IMR-90 (cell line): ENCODE measurements at regions not wholly inside any gene's neighbourhood (a gene's known extent, or its start where the extent isn't known, plus 50 kb on each side); places are given as distances from the start of the nearest gene placed in this dataset.
A peak's percentile ranks its signal among the peaks of the same experiment; 100 is the strongest.

Experiments used
- ATAC-seq: fragments of 200-7000 bp; cut with Tn5 transposase; 2 replicates; pipeline ENCODE4 v1.9.1; 2020; ENCODE audit warnings: low read depth, mild to moderate bottlenecking, moderate library complexity
- BruUV-seq: library from RNA; stranded (reverse); fragments of 400-500 nt; replicated peaks from 2 replicates; lab custom pipeline; 2021; lab: Mats Ljungman, UMichigan
- CTCF ChIA-PET: fragments of 300-600 bp; formaldehyde crosslinking; extraction: SDS; loops from one replicate; lab custom pipeline; 2021; ENCODE audit warnings: antibody characterized with exemption; lab: Yijun Ruan, JAX
- POLR2A ChIA-PET: fragments of 300-600 bp; sonication (Branson Sonifier 250); formaldehyde crosslinking; loops from one replicate; lab custom pipeline; 2022; ENCODE audit warnings: antibody characterized with exemption; ENCODE audit not compliant: unreplicated experiment; lab: Charles Lee
- DNase-seq: peaks from one replicate; pipeline ENCODE4 v3.0.0; 2013
- H2AFZ ChIP-seq: replicated peaks from 2 replicates; pipeline ENCODE3; 2013; ENCODE audit warnings: low read length, mild to moderate bottlenecking; ENCODE audit not compliant: poor library complexity
- H2AK5ac ChIP-seq: 2 replicates; pipeline ENCODE4 v1.6.1; 2013; ENCODE audit warnings: low read depth, low read length, inconsistent platforms
- H2AK9ac ChIP-seq: replicated peaks from 2 replicates; pipeline ENCODE3; 2013; ENCODE audit warnings: mild to moderate bottlenecking, low read depth, low read length, moderate library complexity; ENCODE audit not compliant: poor library complexity
- H2BK120ac ChIP-seq: 2 replicates; pipeline ENCODE4 v1.6.1; 2013; ENCODE audit warnings: low read depth, low read length, inconsistent platforms
- H2BK15ac ChIP-seq: 3 replicates; pipeline ENCODE4 v1.6.1; 2013; ENCODE audit warnings: low read depth, low read length, inconsistent platforms
- H2BK20ac ChIP-seq: 2 replicates; pipeline ENCODE4 v1.6.1; 2013; ENCODE audit warnings: low read depth, mild to moderate bottlenecking, inconsistent platforms, low read length, moderate library complexity
- H2BK5ac ChIP-seq: 2 replicates; pipeline ENCODE4 v1.6.1; 2013; ENCODE audit warnings: mild to moderate bottlenecking, low read depth, low read length, inconsistent platforms; ENCODE audit not compliant: poor library complexity, severe bottlenecking
- H3K14ac ChIP-seq: replicated peaks from 2 replicates; pipeline ENCODE4 v1.6.1; 2013; ENCODE audit warnings: low read depth, low read length, inconsistent platforms
- H3K18ac ChIP-seq: 2 replicates; pipeline ENCODE4 v1.6.1; 2013; ENCODE audit warnings: low read depth, low read length, control low read depth
- H3K23ac ChIP-seq: 2 replicates; pipeline ENCODE4 v1.6.1; 2013; ENCODE audit warnings: low read depth, low read length, inconsistent platforms
- H3K27ac ChIP-seq: 2 replicates; pipeline ENCODE4 v1.5.1; 2013; ENCODE audit warnings: mild to moderate bottlenecking, control low read depth, low read length; ENCODE audit not compliant: insufficient read depth
- H3K27me3 ChIP-seq: 2 replicates; pipeline ENCODE4 v1.6.1; 2013; ENCODE audit warnings: low read length; ENCODE audit not compliant: control insufficient read depth, insufficient read depth
- H3K36me3 ChIP-seq: 2 replicates; pipeline ENCODE4 v1.6.1; 2013; ENCODE audit warnings: low read length, mixed read lengths; ENCODE audit not compliant: control insufficient read depth, insufficient read depth
- H3K4ac ChIP-seq: 2 replicates; pipeline ENCODE4 v1.6.1; 2013; ENCODE audit warnings: low read depth, low read length, inconsistent platforms
- H3K4me1 ChIP-seq: 2 replicates; pipeline ENCODE4 v1.6.1; 2013; ENCODE audit warnings: low read length, mixed read lengths; ENCODE audit not compliant: control insufficient read depth, insufficient read depth
- H3K4me2 ChIP-seq: 2 replicates; pipeline ENCODE4 v1.6.1; 2013; ENCODE audit warnings: low read depth, mild to moderate bottlenecking, control low read depth, low read length, moderate library complexity
- H3K4me3 ChIP-seq: 2 replicates; pipeline ENCODE4 v1.5.1; 2013; ENCODE audit warnings: low read depth, mild to moderate bottlenecking, control low read depth, low read length, moderate library complexity; ENCODE audit not compliant: insufficient read depth
- H3K56ac ChIP-seq: 2 replicates; pipeline ENCODE4 v1.6.1; 2013; ENCODE audit warnings: low read length, inconsistent platforms; ENCODE audit not compliant: insufficient read depth; ENCODE audit errors: extremely low read depth
- H3K79me1 ChIP-seq, 2 experiments: 2 replicates each; pipeline ENCODE4 v1.6.1; 2013; ENCODE audit warnings: low read length in 2 of 2, inconsistent platforms in 1 of 2, low read depth in 1 of 2
- H3K9ac ChIP-seq: 2 replicates; pipeline ENCODE4 v1.6.1; 2013; ENCODE audit warnings: low read depth, low read length, control low read depth
- H3K9me1 ChIP-seq: 2 replicates; pipeline ENCODE4 v1.6.1; 2013; ENCODE audit warnings: low read length, inconsistent platforms; ENCODE audit not compliant: insufficient read depth
- H3K9me3 ChIP-seq: 2 replicates; pipeline ENCODE4 v1.6.1; 2013; ENCODE audit warnings: low read length; ENCODE audit not compliant: control insufficient read depth, insufficient read depth
- H4K20me1 ChIP-seq: 2 replicates; pipeline ENCODE4 v1.6.1; 2013; ENCODE audit warnings: low read length, inconsistent platforms; ENCODE audit not compliant: insufficient read depth
- H4K5ac ChIP-seq: 2 replicates; pipeline ENCODE4 v1.6.1; 2013; ENCODE audit warnings: mild to moderate bottlenecking, low read depth, low read length, control low read depth
- H4K8ac ChIP-seq, 2 experiments: 2 replicates each; pipeline ENCODE4 v1.6.1; 2013; ENCODE audit warnings: low read depth in 2 of 2, low read length in 2 of 2, control low read depth in 1 of 2, inconsistent platforms in 1 of 2
- H4K91ac ChIP-seq: 2 replicates; pipeline ENCODE4 v1.6.1; 2013; ENCODE audit warnings: low read depth, low read length, inconsistent platforms; ENCODE audit not compliant: insufficient read depth
- CHD1 ChIP-seq: IDR thresholded peaks from 2 replicates; pipeline ENCODE4 v1.6.1; 2012; ENCODE audit warnings: low read depth, low read length, improper control_type of control experiment
- ELK1 ChIP-seq: fragments of 150-350 bp; IDR thresholded peaks from 2 replicates; pipeline ENCODE4 v1.6.1; 2016; ENCODE audit warnings: low read depth, mild to moderate bottlenecking, low read length, moderate library complexity, borderline replicate concordance
- MXI1 ChIP-seq: IDR thresholded peaks from 2 replicates; pipeline ENCODE4 v1.6.1; 2012; ENCODE audit warnings: low read depth, mild to moderate bottlenecking, low read length, moderate library complexity, borderline replicate concordance
- POLR2A ChIP-seq: IDR thresholded peaks from 2 replicates; pipeline ENCODE4 v1.6.1; 2012; ENCODE audit warnings: mild to moderate bottlenecking, low read depth, low read length
- USF2 ChIP-seq: fragments of 150-350 bp; IDR thresholded peaks from 2 replicates; pipeline ENCODE4 v1.6.1; 2017; ENCODE audit warnings: mild to moderate bottlenecking, antibody characterized with exemption, low read length, low read depth
- WGBS, 2 experiments: methylation state at CpG; one replicate each; pipeline versions ENCODE4 v1.1.5 to v1.1.7; 2013; ENCODE audit warnings: missing lambda C conversion rate in 2 of 2; ENCODE audit not compliant: insufficient read length in 1 of 2; ENCODE audit errors: extremely low coverage in 2 of 2; 5-methylcytosine and 5-hydroxymethylcytosine counted together
- dilution Hi-C: fragments of 300-500 bp; cut with HindIII; formaldehyde crosslinking; loops from one replicate; pipeline ENCODE4 v1.14.3; 2018; ENCODE audit warnings: low sequenced_read_pairs; ENCODE audit not compliant: unreplicated experiment
- in situ Hi-C: fragments of 300-500 bp; cut with MboI; formaldehyde crosslinking; loops from 3 replicates; pipeline ENCODE4 v1.14.3; 2019; ENCODE audit warnings: low sequenced_read_pairs, inconsistent platforms, mixed read lengths
- intact Hi-C: fragments of 100-400 bp; cut with micrococcal nuclease; formaldehyde crosslinking; loops from 2 replicates; pipeline ENCODE4 v1.10.0; 2022

GRCh38 chr1:201712387-201713085 lies 116.4 kb upstream of the IPO9 start:
- Histone ChIP-seq H3K4me2 (no peak overlapping the region), H4K20me1 (peaks cover 38% of the 10 kb centered on the region; the same call in 1 of the 2 replicates), H2BK15ac (peak overlapping the region; percentile 49), H4K91ac (peak overlapping the region; percentile 97), H3K4me3 (no peak overlapping the region), H2BK5ac (peak overlapping the region; percentile 92), H2AK9ac (peak overlapping the region; percentile 66), H4K5ac (peak overlapping the region; percentile 27), H3K27ac (peak overlapping the region; percentile 82), H2AFZ (no peak overlapping the region), H3K18ac (peak overlapping the region; percentile 46), H2AK5ac (peak overlapping the region; percentile 94), H3K9me1 (peaks cover 55% of the 10 kb centered on the region), H3K9me3 (no peaks in the 10 kb centered on the region), H3K23ac (peak overlapping the region; percentile 75; the same call in 1 of the 2 replicates), H3K27me3 (no peaks in the 10 kb centered on the region), H2BK120ac (peak overlapping the region; percentile 94), H2BK20ac (peak overlapping the region; percentile 91), H4K8ac (peak overlapping the region; percentile 62 to 84), H3K14ac (peak overlapping the region; percentile 89), H3K79me1 (peaks cover 51 to 81% of the 10 kb centered on the region in 2 experiments), H3K56ac (peak overlapping the region; percentile 64), H3K4ac (peak overlapping the region; percentile 93), H3K4me1 (peaks cover 48% of the 10 kb centered on the region), H3K9ac (peak overlapping the region; percentile 29; the same call in 1 of the 2 replicates), H3K36me3 (peaks cover 17% of the 10 kb centered on the region)
- no TSS peak for BruUV-seq
- CTCF ChIA-PET: interaction anchor here (1.1 to 3.1 kb wide), 3 partner anchors 11 to 167 kb away, joined by 3 to 14 read pairs (median 4); no protein-coding TSS in a partner anchor
- dilution Hi-C loops: no loop called here
- intact Hi-C loops: loop anchor here (1.0 to 5.0 kb wide), 2 partner anchors 9 to 35 kb away; no protein-coding TSS in a partner anchor
- POLR2A ChIA-PET: no interaction called here
- in situ Hi-C loops: loop anchor here (5.0 kb wide), 1 partner anchor 75 kb away; no protein-coding TSS in a partner anchor
- ATAC-seq (no peak), DNase-seq (no peak)
- TF ChIP-seq POLR2A: no peak
- TF ChIP-seq MXI1: no peak
- no peak for TF ChIP-seq USF2
- no peak for TF ChIP-seq ELK1
- no peak for TF ChIP-seq CHD1
- no CpG with 5 or more reads among the region's 7 CpGs for WGBS, 2 experiments
